HG02870 (cell line): ENCODE measurements at regions not wholly inside any gene's neighbourhood (a gene's known extent, or its start where the extent isn't known, plus 50 kb on each side); places are given as distances from the start of the nearest gene placed in this dataset.

Experiments
- ATAC-seq: cut with Tn5 transposase; IDR thresholded peaks from one replicate; pipeline ENCODE4 v1.9.1; 2021; ENCODE audit warnings: mild to moderate bottlenecking, moderate library complexity; ENCODE audit not compliant: unreplicated experiment

DNA sequence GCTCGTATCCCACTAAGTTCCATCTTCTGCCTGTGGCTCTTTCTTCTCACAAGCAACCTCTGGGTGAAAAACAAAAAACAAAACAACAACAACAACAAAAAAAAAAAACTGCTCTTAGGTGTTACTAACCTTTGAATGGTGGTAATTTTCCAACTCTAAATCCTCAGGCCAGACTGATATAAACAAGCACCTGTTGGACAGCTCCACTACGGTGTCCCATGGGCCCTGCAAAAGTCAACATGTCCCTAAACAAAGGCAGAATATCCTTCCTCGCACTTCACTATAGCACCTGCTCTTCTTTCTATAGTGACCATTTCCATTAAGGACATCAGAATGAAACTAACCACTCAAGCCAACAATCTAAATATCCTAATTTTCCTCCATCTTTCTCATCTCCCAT, 54.6 kb upstream of the PARM1 start:
- no peak for ATAC-seq

DNA sequence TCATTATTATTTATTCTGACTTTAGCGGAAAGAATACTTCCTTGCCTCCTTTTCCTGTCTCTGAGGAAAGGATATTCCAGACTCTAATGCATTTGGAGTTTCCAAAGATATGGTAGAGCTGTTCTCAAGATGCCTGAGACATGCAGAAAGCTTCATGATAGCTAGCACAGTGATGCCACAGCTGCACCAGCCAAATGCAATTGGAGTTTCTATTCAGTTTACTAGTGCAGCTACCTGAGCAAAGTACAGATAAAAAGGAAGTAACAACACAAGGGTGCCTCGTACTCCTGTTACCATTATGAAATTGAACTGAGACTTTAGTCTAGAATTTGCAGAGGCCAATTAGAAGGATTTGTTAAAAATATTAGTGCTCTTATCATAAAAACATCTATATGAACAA, 57.5 kb upstream of the PARM1 start:
- ATAC-seq, result no peak

- ATAC-seq, result peak; percentile 50
Observed at GRCh38 chr4:74874753-74875367, 58.1 kb upstream of the PARM1 start.

DNA sequence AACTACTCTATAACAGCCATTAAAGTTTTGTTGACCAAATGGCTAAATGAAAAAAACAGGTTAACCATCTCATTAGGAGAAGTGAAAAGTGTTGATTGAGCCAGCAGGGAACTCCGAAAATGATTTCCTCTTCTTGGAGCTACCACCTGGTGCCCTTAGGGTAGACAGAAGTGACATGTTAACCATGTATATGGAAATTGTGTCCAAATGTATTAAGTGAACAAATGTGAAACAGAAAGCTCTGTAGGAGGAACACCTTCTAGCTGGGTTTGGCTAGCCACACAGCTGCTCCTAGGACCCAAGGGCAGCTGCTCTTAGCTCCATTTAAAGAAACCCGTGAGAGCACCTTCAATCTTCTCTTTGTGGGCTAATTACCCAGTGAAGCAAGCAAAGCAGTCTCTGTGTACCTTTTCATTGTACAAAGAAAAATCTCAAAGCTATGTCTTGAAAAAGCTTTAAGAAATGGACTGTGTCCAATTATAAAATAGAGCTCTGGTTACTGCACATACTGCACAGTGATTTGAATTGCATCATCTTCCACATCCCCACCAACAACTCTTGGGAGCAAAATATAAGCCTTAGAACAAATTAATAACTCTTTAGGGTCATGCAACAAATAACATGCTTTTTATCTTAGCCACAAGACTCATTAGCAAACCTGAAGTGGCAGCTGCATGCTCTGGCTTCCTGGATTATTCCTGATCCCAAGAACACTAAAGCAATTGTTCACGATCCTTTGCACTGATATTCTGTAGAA, 59.2 kb upstream of the PARM1 start:
- ATAC-seq, result peak; percentile 91

DNA sequence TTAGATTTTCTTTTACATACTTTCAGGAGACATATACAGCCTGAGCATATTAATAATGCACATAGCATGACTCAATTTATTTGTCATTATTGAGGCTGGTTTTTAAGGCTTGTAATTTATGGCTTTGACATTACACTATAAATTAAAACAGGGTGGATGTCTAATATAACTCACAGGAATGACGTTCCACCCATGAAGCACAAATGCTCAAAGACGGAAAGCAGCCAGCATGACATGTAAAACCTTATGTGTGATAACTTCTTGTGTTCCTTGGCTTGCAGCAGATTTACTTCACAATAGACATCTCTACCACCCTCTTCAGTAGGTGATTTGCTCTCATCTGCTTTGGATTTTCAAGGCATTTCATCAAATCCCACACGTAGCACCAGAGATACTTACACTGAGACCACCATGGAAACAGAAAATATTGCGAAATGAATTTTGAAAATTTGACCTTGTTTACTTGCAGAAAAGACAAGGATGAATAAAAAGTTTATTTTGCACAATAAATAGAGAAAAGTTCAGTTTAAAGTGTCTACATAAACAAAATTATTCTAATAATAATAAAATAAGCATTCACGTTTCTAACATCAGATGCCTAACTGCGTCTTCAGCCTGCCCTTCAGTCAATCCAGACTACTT, 64.7 kb upstream of the BTC start:
- no peak for ATAC-seq

GRCh38 chr4:74855879-74856278, 61.6 kb upstream of the BTC start:
- no peak for ATAC-seq

DNA sequence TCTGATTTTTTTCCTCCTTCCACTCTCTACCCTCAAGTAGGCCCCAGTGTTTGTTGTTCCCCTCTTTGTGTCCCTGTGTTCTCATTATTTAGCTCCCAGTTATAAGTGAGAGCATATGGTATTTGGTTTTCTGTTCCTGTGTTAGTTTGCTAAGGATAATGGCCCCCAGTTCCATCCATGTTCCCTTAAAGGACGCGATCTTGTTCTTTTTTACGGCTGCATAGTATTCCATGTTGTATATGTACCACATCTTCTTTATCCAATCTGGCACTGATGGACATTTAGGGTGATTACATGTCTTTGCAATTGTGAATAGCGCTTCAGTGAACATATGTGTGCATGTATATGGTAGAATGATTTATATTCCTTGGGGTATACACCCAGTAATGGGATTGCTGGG, 54.5 kb upstream of the BTC start:
- ATAC-seq, result no peak

DNA sequence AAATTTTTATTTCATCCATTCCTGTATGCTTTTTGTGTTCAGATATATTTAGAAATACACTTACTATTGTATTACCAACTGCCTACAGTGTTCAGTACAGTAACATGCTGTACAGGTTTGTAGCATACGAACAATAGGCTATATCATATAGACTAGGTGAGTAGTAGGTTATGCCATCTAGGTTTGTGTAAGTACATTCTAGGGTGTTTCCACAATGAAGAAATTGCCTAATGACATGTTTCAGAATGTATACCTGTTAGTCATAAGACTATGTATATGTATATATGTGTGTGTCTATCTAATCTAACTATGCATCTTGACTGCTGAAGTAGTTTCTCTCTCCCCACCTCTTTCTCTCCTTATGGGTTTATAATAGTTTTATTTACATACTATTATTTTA, 51.5 kb upstream of the BTC start:
- ATAC-seq, result no peak
